ENCODE measurements at regions not wholly inside any gene's neighbourhood (a gene's known extent, or its start where the extent isn't known, plus 50 kb on each side); places are given as distances from the start of the nearest gene placed in this dataset.

DNA sequence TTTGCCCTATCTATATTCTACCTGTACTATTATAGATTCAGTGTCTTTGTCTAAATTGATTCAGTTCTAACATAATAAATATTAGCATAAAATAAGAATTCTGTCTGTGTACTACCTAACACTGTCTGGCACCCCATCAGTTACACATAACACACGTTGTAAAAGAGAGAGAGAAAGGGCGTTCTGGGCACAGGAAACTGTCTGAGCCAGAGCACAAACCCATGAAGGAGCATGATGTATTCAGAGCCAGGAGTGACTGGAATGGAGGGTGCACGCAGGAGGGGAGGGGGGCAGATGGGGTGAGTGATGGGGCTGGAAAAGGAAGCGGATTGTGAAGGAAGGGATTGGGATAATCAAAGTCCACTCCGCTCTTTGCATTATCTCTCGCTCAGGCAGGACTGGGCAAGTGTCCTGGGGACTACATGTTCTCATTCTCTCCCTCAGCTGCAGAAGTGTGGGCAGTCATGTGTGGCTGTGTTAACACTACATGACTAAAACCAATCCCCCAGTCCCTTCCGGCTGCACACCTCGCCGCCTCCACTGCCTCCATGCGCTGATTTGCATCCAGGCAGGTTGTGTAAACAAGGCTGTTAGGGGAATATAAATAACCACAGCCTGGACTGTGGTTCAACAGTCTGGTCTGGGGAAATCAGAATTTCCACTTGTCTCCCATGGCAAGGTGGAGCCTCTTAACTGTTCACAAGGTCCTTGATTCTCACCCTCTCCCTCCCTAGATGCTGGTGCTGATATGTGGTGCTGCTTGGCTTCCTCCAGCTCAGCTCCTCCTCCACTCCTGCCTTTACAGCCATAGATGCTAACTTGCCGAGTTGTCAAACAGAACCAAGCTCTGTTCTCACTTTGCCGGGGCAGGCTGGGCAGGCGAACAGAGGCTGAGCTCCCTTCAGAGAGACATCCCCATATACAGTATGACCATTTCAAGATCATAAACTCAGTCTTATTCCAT, 367.5 kb upstream of the BRINP1 start:
- DNase-seq, result peak; percentile 76
- TF ChIP-seq, protein P1, sequence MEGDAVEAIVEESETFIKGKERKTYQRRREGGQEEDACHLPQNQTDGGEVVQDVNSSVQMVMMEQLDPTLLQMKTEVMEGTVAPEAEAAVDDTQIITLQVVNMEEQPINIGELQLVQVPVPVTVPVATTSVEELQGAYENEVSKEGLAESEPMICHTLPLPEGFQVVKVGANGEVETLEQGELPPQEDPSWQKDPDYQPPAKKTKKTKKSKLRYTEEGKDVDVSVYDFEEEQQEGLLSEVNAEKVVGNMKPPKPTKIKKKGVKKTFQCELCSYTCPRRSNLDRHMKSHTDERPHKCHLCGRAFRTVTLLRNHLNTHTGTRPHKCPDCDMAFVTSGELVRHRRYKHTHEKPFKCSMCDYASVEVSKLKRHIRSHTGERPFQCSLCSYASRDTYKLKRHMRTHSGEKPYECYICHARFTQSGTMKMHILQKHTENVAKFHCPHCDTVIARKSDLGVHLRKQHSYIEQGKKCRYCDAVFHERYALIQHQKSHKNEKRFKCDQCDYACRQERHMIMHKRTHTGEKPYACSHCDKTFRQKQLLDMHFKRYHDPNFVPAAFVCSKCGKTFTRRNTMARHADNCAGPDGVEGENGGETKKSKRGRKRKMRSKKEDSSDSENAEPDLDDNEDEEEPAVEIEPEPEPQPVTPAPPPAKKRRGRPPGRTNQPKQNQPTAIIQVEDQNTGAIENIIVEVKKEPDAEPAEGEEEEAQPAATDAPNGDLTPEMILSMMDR (IDR thresholded peaks at IDR 0.05 in 8 of 11, conservative IDR thresholded peaks at IDR 0.05 in 3 of 11), result no peak
- TF ChIP-seq POLR2AphosphoS5 (IDR thresholded peaks at IDR 0.05) (peak in 1 of 3 donors; percentile 34), POLR2A (IDR thresholded peaks at IDR 0.05) (no peak)
- intact Hi-C loops (cut with DNase I; ENCODE audit: low total_unique reads), result no loop called here
- Histone ChIP-seq H3K27ac (peak overlapping the region in 1 of 8 donors; percentile 24), H3K36me3 (no peaks in the 10 kb centered on the region), H3K27me3 (replicated peaks in 1 of 7) (no peaks in the 10 kb centered on the region), H3K4me3 (no peak overlapping the region), H3K9me3 (peaks cover 0 to 29% (median 20%) of the 10 kb centered on the region in 8 donors), H3K4me1 (no peaks in the 10 kb centered on the region)
- 36 to 44% (median 39%) methylated on average over 13 of the region's 13 CpGs for WGBS, 5 donors

- Histone ChIP-seq H3K4me1 (no peaks in the 10 kb centered on the region), H3K4me3 (no peak overlapping the region), H3K27ac (no peak overlapping the region), H3K36me3 (no peaks in the 10 kb centered on the region), H3K27me3 (replicated peaks in 1 of 7) (no peaks in the 10 kb centered on the region), H3K9me3 (peaks cover 0 to 10% (median 6%) of the 10 kb centered on the region in 8 donors)
- TF ChIP-seq POLR2AphosphoS5 (IDR thresholded peaks at IDR 0.05) (no peak), POLR2A (IDR thresholded peaks at IDR 0.05) (no peak)
- TF ChIP-seq, protein P1 (IDR thresholded peaks at IDR 0.05 in 8 of 11, conservative IDR thresholded peaks at IDR 0.05 in 3 of 11), result no peak
- no peak for DNase-seq
- intact Hi-C loops (cut with DNase I; ENCODE audit: low total_unique reads), result no loop called here
- 59 to 73% (median 67%) methylated on average over 5 of the region's 5 CpGs for WGBS, 5 donors
These were observed 358.8 kb upstream of the BRINP1 start for GRCh38 chr9:119727988-119728387.

DNA sequence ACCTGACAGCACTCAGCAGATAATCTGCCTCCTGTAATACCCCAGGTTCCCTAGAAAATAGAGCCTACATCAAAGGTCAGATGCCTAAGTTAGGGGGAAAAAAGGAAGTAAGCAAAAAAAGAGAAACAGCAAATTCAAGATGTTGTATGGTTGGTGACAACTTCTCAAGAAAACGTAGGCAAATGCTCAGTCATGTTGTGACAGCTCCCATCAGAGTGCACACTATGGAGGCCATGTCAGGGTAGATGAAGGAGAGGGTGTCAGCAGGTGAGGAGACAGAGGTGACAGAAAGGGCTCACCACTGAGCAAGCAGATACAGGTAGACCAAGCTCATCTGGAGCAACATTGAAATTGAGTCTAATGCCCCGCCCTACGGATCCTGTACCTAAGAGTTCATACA, 356.8 kb upstream of the BRINP1 start:
- 63 to 78% (median 67%) methylated on average over 3 of the region's 3 CpGs for WGBS, 5 donors
- intact Hi-C loops (cut with DNase I; ENCODE audit: low total_unique reads), result no loop called here

GRCh38 chr9:119722384-119722783, 353.1 kb upstream of the BRINP1 start:
- WGBS, 5 donors, result 21 to 40% (median 35%) methylated on average over 2 of the region's 2 CpGs

More for the DNA sequence above, 356.8 kb upstream of the BRINP1 start:
- Histone ChIP-seq H3K27ac (no peak overlapping the region), H3K27me3 (replicated peaks in 1 of 7) (no peaks in the 10 kb centered on the region), H3K36me3 (no peaks in the 10 kb centered on the region), H3K4me3 (no peak overlapping the region), H3K9me3 (no peaks in the 10 kb centered on the region), H3K4me1 (no peaks in the 10 kb centered on the region)
- DNase-seq, result no peak
- TF ChIP-seq POLR2A (IDR thresholded peaks at IDR 0.05) (no peak), POLR2AphosphoS5 (IDR thresholded peaks at IDR 0.05) (no peak)
- TF ChIP-seq, protein P1 (IDR thresholded peaks at IDR 0.05 in 8 of 11, conservative IDR thresholded peaks at IDR 0.05 in 3 of 11), result no peak

More at GRCh38 chr9:119722384-119722783, 353.1 kb upstream of the BRINP1 start:
- Histone ChIP-seq H3K9me3 (no peaks in the 10 kb centered on the region), H3K4me1 (no peaks in the 10 kb centered on the region), H3K36me3 (no peaks in the 10 kb centered on the region), H3K4me3 (no peak overlapping the region), H3K27ac (no peak overlapping the region), H3K27me3 (replicated peaks in 1 of 7) (no peaks in the 10 kb centered on the region)
- DNase-seq, result no peak
- intact Hi-C loops (cut with DNase I; ENCODE audit: low total_unique reads), result no loop called here
- TF ChIP-seq POLR2AphosphoS5 (IDR thresholded peaks at IDR 0.05), result no peak
- TF ChIP-seq POLR2A (IDR thresholded peaks at IDR 0.05), result no peak
- TF ChIP-seq, protein P1 (IDR thresholded peaks at IDR 0.05 in 8 of 11, conservative IDR thresholded peaks at IDR 0.05 in 3 of 11), result no peak

Measured in spleen (tissue), 11 donors.